AG09309 (cell line): ENCODE measurements at regions not wholly inside any gene's neighbourhood (a gene's known extent, or its start where the extent isn't known, plus 50 kb on each side); places are given as distances from the start of the nearest gene placed in this dataset.
"Not testable (repeated sequence)": the region's sequence is repeated elsewhere in the genome, so short reads cannot be mapped to it uniquely, and the experiment has no call there.

Source experiments
- DNase-seq: peaks from one replicate; pipeline ENCODE4 v3.0.0-alpha.2; 2010; ENCODE audit warnings: low read depth
- H3K4me3 ChIP-seq: 2 replicates; pipeline ENCODE4 v1.5.1; 2011; ENCODE audit warnings: mild to moderate bottlenecking, low read depth, low read length, moderate library complexity; ENCODE audit not compliant: control insufficient read depth
- CTCF ChIP-seq: IDR thresholded peaks from 2 replicates; pipeline ENCODE4 v1.5.1; 2011; ENCODE audit warnings: mild to moderate bottlenecking, low read depth, low read length, inconsistent platforms; ENCODE audit not compliant: insufficient read depth, control insufficient read depth; ENCODE audit errors: missing control alignments

GRCh38 chr10:71015674-71016073, 127.3 kb upstream of the PCBD1 start:
- no peak for TF ChIP-seq CTCF
- H3K4me3 ChIP-seq: no peak overlapping the region
- no peak for DNase-seq

DNA sequence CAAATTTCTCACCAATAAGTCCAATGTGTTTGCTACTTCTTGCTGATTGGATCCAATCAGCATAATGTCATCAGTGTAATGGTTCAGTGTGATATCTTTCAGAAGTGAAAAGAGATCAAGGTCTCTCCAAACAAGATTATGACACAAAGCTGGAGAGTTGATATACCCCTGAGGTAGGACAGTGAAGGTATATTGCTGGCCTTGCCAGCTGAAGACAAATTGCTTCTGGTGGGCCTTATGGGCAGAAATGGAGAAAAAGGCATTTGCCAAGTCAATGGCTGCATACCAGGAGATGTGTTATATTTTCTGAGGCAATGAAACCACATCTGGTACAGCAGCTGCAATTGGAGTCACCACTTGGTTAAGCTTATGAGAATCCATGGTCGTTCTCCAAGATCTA, 131.7 kb upstream of the PCBD1 start:
- not testable (repeated sequence) for DNase-seq, H3K4me3 ChIP-seq

DNA sequence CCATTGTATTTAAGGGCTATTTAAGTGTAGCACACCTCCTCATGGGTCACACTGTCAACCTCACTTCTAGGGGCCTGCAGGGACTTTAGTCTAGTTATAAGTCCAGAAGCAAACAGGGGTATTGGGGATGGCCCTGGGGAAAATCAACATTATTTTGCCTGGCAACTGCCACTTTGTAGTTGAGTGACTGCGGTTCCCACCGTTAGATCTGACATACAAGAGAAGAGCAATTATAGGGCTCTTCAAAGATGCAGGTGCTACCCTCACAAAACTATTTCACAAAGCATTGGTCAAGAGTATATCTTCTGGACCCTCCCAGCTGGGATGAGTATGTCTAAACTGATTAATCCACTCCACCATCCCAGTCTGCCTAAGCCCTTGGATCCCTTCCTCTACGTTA, 133.0 kb upstream of the PCBD1 start:
- H3K4me3 ChIP-seq: no peak overlapping the region
- no peak for DNase-seq
- TF ChIP-seq CTCF: no peak

DNA sequence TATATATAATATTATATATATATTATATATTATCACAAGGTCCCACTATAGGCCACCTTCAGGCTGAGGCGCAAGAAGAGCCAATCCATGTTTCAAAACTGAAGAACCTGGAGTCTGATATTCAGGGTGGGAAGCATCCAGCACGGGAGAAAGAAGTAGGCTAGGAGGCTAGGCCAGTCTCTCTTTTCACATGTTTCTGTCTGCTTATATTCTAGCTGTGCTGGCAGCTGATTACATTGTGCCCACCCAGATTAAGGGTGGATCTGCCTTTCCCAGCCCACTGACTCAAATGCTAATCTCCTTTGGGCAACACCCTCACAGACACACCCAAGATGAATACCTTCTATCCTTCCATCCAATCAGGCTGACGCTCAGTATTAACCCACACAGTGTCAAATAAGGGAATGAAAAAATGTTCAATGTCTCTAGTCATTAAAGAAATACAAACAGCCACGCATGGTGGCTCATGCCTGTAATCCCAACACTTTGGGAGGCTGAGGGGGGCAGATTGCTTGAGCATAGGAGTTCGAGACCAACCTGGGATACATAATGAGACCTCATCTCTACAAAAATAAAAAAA, 135.4 kb upstream of the PCBD1 start:
- no peak for TF ChIP-seq CTCF
- DNase-seq: no peak
- no peak overlapping the region for H3K4me3 ChIP-seq

DNA sequence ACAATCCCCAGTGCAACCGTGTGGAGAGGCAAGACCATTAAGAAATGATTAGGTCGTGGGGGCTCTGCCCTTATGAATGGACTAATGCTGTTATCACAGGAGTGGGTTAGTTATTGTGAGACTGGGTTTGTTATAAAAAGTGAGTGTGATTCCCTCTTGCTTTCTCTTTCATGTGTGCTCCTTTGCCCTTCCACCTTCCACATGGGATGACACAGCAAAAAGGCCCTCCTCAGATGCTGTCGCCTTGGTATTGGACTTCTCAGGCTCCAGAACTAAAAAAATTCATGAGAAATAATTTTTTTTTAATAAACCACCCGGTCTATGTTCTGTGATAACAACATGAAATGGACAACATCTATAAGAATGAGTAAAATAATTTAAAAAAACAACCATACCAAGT, 136.1 kb upstream of the PCBD1 start:
- TF ChIP-seq CTCF: no peak
- no peak overlapping the region for H3K4me3 ChIP-seq
- DNase-seq: no peak

DNA sequence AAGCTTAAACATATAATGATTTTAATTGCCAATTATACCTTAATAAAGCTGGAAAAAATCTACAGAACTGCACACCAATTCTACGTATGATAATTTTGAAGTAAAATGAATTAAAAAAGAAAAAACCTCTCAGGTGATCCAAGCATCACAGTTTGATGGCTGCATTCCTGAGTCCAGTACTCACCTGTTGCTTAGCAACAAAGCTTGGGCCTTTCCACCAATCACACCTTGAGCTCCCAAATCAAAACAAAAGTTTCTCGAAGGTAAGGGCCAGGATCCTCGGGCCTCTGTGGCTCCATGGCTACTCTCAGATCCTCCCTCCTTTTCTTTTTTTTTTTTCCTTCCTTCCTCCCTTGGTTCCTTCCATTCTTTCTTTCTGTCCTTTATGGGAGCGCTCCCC, 137.2 kb upstream of the PCBD1 start:
- DNase-seq: no peak
- H3K4me3 ChIP-seq: no peak overlapping the region
- TF ChIP-seq CTCF: no peak

DNA sequence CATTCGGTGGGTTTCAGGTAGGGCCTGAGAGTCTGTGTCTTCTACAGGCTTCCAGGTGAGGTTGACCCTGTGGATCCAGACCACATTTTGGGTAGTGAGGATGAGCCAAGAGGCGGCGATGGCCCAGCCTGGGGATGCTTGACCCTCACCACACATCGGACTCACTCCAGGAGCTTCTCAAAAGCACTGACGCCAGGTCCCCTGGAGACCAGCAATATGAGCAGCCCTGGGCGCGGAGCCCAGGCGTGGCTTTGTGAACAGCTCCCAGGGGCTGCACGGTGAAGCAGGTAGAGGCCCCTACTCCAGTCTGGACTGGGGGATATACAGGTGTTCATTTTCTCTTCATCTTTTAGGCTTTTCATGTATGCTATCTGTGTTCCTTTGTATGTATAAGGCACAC, 139.7 kb upstream of the PCBD1 start:
- H3K4me3 ChIP-seq: no peak overlapping the region
- DNase-seq: no peak
- no peak for TF ChIP-seq CTCF

- TF ChIP-seq CTCF: no peak
- DNase-seq: no peak
- no peak overlapping the region for H3K4me3 ChIP-seq
Measured at GRCh38 chr10:71029411-71029892, 141.1 kb upstream of the PCBD1 start.
